ENCODE measurements at regions not wholly inside any gene's neighbourhood (a gene's known extent, or its start where the extent isn't known, plus 50 kb on each side); places are given as distances from the start of the nearest gene placed in this dataset.

DNA sequence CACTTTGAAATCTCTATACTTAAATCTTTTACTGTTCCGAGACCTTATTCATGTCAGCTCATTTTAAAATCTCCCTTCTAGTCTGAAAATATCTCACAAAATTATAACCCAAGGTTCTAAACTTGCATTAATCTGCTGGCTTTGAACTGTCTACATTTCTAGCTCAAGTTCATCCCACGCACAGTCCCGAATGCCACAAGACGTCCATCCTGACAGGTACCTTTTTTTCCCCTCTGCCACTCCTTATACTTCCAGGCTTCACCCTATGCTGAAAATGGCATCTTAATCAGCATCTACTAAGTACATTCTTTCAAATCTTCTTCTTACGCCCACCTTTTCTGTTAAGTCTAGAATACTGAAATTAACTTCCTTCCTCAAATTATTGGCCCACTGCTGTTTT is 259.2 kb upstream of the GALNTL6 start:
- Histone ChIP-seq H3K36me3 (ENCODE audit: control insufficient read depth in 2 of 4, insufficient read depth in 4 of 4, low read length in 3 of 4) (no peaks in the 10 kb centered on the region), H3K18ac (ENCODE audit: extremely low read depth, low read length) (no peak overlapping the region), H3K4me3 (ENCODE audit: extremely low read depth in 1 of 4, insufficient read depth in 2 of 4, low read depth in 3 of 4, low read length in 4 of 4) (no peak overlapping the region), H4K5ac (ENCODE audit: insufficient read length, low read depth, low read length) (no peak overlapping the region), H2AFZ (ENCODE audit: low read length) (no peak overlapping the region), H3K9me3 (ENCODE audit: insufficient read depth in 2 of 2, low read depth in 1 of 2, low read length in 1 of 2) (no peaks in the 10 kb centered on the region), H3K4me1 (replicated peaks in 1 of 4; ENCODE audit: control insufficient read depth in 3 of 4, insufficient read depth in 4 of 4, low read length in 3 of 4) (no peaks in the 10 kb centered on the region), H2BK12ac (ENCODE audit: low read depth, low read length) (no peak overlapping the region), H2BK15ac (ENCODE audit: low read length) (no peak overlapping the region), H3K79me1 (ENCODE audit: low read depth, low read length) (no peaks in the 10 kb centered on the region), H2BK5ac (ENCODE audit: low read depth, low read length) (no peak overlapping the region), H3K23ac (ENCODE audit: insufficient read length) (no peak overlapping the region), H2BK120ac (replicated peaks; ENCODE audit: low read depth, low read length) (no peak overlapping the region), H2BK20ac (ENCODE audit: low read length) (no peak overlapping the region), H2AK5ac (ENCODE audit: low read depth, low read length) (no peak overlapping the region), H3K4me2 (ENCODE audit: insufficient read depth in 1 of 2, low read depth in 2 of 2, low read length in 2 of 2) (no peak overlapping the region), H3K27me3 (replicated peaks in 1 of 4; ENCODE audit: control insufficient read depth in 3 of 4, extremely low read depth in 1 of 4, insufficient read depth in 3 of 4, low read length in 3 of 4) (no peaks in the 10 kb centered on the region), H3K79me2 (ENCODE audit: control insufficient read depth in 1 of 2, insufficient read depth in 2 of 2, low read length in 2 of 2) (no peaks in the 10 kb centered on the region), H3K56ac (replicated peaks; ENCODE audit: insufficient read length, low read depth, low read length) (no peak overlapping the region), H3K14ac (ENCODE audit: insufficient read length) (no peak overlapping the region), H4K20me1 (replicated peaks in 1 of 2; ENCODE audit: control insufficient read depth in 1 of 2, insufficient read depth in 2 of 2, low read length in 2 of 2) (no peaks in the 10 kb centered on the region), H4K91ac (replicated peaks; ENCODE audit: insufficient read length, low read length) (no peak overlapping the region), H4K8ac (ENCODE audit: extremely low read depth, insufficient read depth, low read length) (no peak overlapping the region), H3K4ac (replicated peaks; ENCODE audit: insufficient read length, low read depth, low read length) (no peak overlapping the region), H3K9ac (replicated peaks in 1 of 4; ENCODE audit: extremely low read depth in 1 of 4, low read depth in 3 of 4, low read length in 3 of 4) (no peak overlapping the region), H3K23me2 (ENCODE audit: low read depth, low read length) (no peaks in the 10 kb centered on the region), H3K27ac (ENCODE audit: low read depth, low read length) (no peak overlapping the region)
- ChIA-PET CTCF (ENCODE audit: partially characterized antibody) (no interaction called here), POLR2A (ENCODE audit: partially characterized antibody) (no interaction called here)
- DNase-seq (ENCODE audit: low read depth in 1 of 2, low spot score in 2 of 2) (no peak), FAIRE-seq (no peak)
- WGBS, 2 experiments (ENCODE audit: extremely low coverage in 1 of 2, insufficient coverage in 1 of 2, insufficient read length in 1 of 2, insufficient replicate concordance in 2 of 2, low coverage in 1 of 2, low lambda C conversion rate in 2 of 2, missing lambda C conversion rate in 1 of 2): 87% methylated on average over 5 of the region's 5 CpGs; no CpG with 5 or more reads in 1 of the 2 experiments
- TF ChIP-seq EZH2 (IDR thresholded peaks at IDR 0.05; ENCODE audit: low read depth, low read length, severe bottlenecking) (no peak), EGR1 (IDR thresholded peaks at IDR 0.05; ENCODE audit: borderline replicate concordance, low read depth, low read length) (no peak)
